ENCODE measurements at regions not wholly inside any gene's neighbourhood (a gene's known extent, or its start where the extent isn't known, plus 50 kb on each side); places are given as distances from the start of the nearest gene placed in this dataset.

GRCh38 chr5:3657364-3658022 is 61.9 kb downstream of the IRX1 start:
- no peak for TF ChIP-seq POLR2A (IDR thresholded peaks at IDR 0.05)
- TF ChIP-seq, protein P1, sequence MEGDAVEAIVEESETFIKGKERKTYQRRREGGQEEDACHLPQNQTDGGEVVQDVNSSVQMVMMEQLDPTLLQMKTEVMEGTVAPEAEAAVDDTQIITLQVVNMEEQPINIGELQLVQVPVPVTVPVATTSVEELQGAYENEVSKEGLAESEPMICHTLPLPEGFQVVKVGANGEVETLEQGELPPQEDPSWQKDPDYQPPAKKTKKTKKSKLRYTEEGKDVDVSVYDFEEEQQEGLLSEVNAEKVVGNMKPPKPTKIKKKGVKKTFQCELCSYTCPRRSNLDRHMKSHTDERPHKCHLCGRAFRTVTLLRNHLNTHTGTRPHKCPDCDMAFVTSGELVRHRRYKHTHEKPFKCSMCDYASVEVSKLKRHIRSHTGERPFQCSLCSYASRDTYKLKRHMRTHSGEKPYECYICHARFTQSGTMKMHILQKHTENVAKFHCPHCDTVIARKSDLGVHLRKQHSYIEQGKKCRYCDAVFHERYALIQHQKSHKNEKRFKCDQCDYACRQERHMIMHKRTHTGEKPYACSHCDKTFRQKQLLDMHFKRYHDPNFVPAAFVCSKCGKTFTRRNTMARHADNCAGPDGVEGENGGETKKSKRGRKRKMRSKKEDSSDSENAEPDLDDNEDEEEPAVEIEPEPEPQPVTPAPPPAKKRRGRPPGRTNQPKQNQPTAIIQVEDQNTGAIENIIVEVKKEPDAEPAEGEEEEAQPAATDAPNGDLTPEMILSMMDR (IDR thresholded peaks at IDR 0.05) = no peak

Data from Peyer's patch (tissue), 4 donors.